Activated naive CD4-positive, alpha-beta T cell treated with anti-CD3 and anti-CD28 coated beads for 36 hours (primary cell): ENCODE measurements at regions not wholly inside any gene's neighbourhood (a gene's known extent, or its start where the extent isn't known, plus 50 kb on each side); places are given as distances from the start of the nearest gene placed in this dataset.

Source experiments
- CTCF ChIA-PET: fragments of 350-600 bp; sonication (Branson Sonifier 250); formaldehyde crosslinking; loops from one replicate; lab custom pipeline; 2021; ENCODE audit warnings: antibody characterized with exemption; lab: Charles Lee
- DNase-seq: peaks from one replicate; pipeline ENCODE4 v3.0.0-alpha.2; 2020
- H3K27ac Mint-ChIP-seq: one replicate; pipeline ENCODE4 v1.8.0; 2021; ENCODE audit warnings: mild to moderate bottlenecking, mixed read lengths
- H3K27me3 Mint-ChIP-seq: one replicate; pipeline ENCODE4 v1.8.0; 2021; ENCODE audit warnings: low read depth, mixed read lengths
- H3K36me3 Mint-ChIP-seq: one replicate; pipeline ENCODE4 v1.8.0; 2021; ENCODE audit warnings: low read depth, mixed read lengths
- H3K4me1 Mint-ChIP-seq: one replicate; pipeline ENCODE4 v1.8.0; 2021; ENCODE audit warnings: low read depth, mixed read lengths
- H3K4me3 Mint-ChIP-seq: one replicate; pipeline ENCODE4 v1.8.0; 2021; ENCODE audit warnings: mild to moderate bottlenecking, moderate library complexity, mixed read lengths
- H3K9me3 Mint-ChIP-seq: one replicate; pipeline ENCODE4 v1.8.0; 2021; ENCODE audit warnings: mixed read lengths
- intact Hi-C: fragments of 100-400 bp; cut with micrococcal nuclease; formaldehyde crosslinking; loops from one replicate; pipeline ENCODE4 v1.15.1; 2023

- no peaks in the 10 kb centered on the region for H3K36me3 Mint-ChIP-seq
- H3K4me1 Mint-ChIP-seq = peaks cover 8% of the 10 kb centered on the region
- H3K4me3 Mint-ChIP-seq = no peak overlapping the region
- H3K27ac Mint-ChIP-seq = no peak overlapping the region
- H3K9me3 Mint-ChIP-seq = no peaks in the 10 kb centered on the region
- CTCF ChIA-PET = no interaction called here
- intact Hi-C loops = loop anchor here (2.0 kb wide), 1 partner anchor 319 kb away; no protein-coding TSS in a partner anchor
- H3K27me3 Mint-ChIP-seq = peaks cover 58% of the 10 kb centered on the region
- DNase-seq = no peak
Measured at GRCh38 chr5:175795959-175796358, 75.4 kb upstream of the CPLX2 start.

- Mint-ChIP-seq H3K4me1 (peaks cover 8% of the 10 kb centered on the region), H3K27me3 (peaks cover 64% of the 10 kb centered on the region), H3K9me3 (no peaks in the 10 kb centered on the region), H3K4me3 (no peak overlapping the region), H3K36me3 (no peaks in the 10 kb centered on the region), H3K27ac (no peak overlapping the region)
- peak; percentile 90 for DNase-seq
- intact Hi-C loops = loop anchor here (1.0 to 2.0 kb wide), 3 partner anchors 24 to 320 kb away; partner anchors contain the start of gene CPLX2
- CTCF ChIA-PET = interaction anchor here (0.9 to 1.2 kb wide), 3 partner anchors 66 to 116 kb away, joined by 3 to 5 read pairs (median 4); no protein-coding TSS in a partner anchor
Measured at GRCh38 chr5:175796536-175797499, 74.6 kb upstream of the CPLX2 start.

DNA sequence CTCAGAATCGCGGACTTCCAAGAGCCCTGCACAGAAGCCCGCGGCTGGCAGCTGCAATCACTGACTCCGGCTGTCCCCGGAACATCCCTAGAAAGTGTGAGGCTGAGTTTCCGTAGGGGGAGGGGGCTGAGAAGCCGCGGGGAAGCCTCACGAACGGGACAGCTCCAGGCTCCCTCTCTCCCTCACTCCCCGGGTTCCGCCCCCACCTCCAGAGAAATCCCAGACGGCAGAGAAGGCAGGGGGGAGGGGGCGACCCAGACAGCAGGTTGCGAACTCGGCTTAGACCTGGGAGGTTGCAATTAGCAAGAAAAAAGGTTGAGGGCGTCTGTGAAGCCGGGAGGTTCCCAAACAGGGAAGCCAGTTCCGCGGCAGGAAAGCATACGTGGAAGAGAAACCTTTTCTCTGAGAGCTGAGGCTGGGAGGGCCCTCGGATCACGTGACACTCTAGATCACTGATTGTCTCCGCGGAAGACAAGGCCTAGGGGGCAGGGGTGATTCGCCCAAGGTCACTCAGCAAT lies 73.8 kb upstream of the CPLX2 start:
- Mint-ChIP-seq H3K36me3 (no peaks in the 10 kb centered on the region), H3K9me3 (no peaks in the 10 kb centered on the region), H3K27me3 (peaks cover 62% of the 10 kb centered on the region), H3K4me1 (peaks cover 8% of the 10 kb centered on the region), H3K27ac (no peak overlapping the region), H3K4me3 (no peak overlapping the region)
- CTCF ChIA-PET = interaction anchor here (0.6 to 1.2 kb wide), 4 partner anchors 67 to 216 kb away, joined by 3 to 5 read pairs (median 4); no protein-coding TSS in a partner anchor
- no peak for DNase-seq
- intact Hi-C loops = loop anchor here (1.0 to 2.0 kb wide), 3 partner anchors 24 to 321 kb away; partner anchors contain the start of gene CPLX2

GRCh38 chr5:175798626-175799025 lies 72.8 kb upstream of the CPLX2 start:
- no peak overlapping the region for H3K27ac Mint-ChIP-seq
- H3K36me3 Mint-ChIP-seq = no peaks in the 10 kb centered on the region
- H3K27me3 Mint-ChIP-seq = peaks cover 58% of the 10 kb centered on the region
- intact Hi-C loops = no loop called here
- no peak overlapping the region for H3K4me3 Mint-ChIP-seq
- CTCF ChIA-PET = no interaction called here
- H3K4me1 Mint-ChIP-seq = peaks cover 8% of the 10 kb centered on the region
- H3K9me3 Mint-ChIP-seq = no peaks in the 10 kb centered on the region
- no peak for DNase-seq

DNA sequence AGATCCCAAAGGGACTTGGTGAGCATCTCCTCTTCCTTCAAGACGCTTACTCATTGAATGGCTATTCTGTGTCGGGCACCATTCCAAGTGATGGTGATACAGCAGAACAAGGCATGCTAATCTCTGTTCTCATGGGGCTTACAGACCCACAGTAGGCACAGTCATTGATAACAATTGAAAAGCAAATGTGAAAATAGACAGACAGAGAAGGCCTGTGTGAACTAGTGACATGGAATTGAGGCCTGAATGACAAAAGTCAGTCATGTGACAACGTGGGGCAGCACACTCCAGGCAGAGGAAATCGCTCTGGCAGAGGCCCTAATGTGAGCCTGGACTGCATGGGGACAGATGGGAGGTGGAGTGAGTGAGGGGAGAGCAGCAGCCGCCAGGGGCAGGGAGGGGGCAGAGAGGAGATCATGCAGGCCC lies 70.7 kb upstream of the CPLX2 start:
- CTCF ChIA-PET = no interaction called here
- Mint-ChIP-seq H3K4me3 (no peak overlapping the region), H3K36me3 (no peaks in the 10 kb centered on the region), H3K4me1 (peaks cover 8% of the 10 kb centered on the region), H3K27ac (no peak overlapping the region), H3K9me3 (no peaks in the 10 kb centered on the region), H3K27me3 (peaks cover 52% of the 10 kb centered on the region)
- intact Hi-C loops = no loop called here
- no peak for DNase-seq

- no peak overlapping the region for H3K27ac Mint-ChIP-seq
- intact Hi-C loops = no loop called here
- no peaks in the 10 kb centered on the region for H3K36me3 Mint-ChIP-seq
- H3K27me3 Mint-ChIP-seq = peaks cover 57% of the 10 kb centered on the region
- no peaks in the 10 kb centered on the region for H3K9me3 Mint-ChIP-seq
- DNase-seq = no peak
- no peak overlapping the region for H3K4me3 Mint-ChIP-seq
- CTCF ChIA-PET = no interaction called here
- peaks cover 8% of the 10 kb centered on the region for H3K4me1 Mint-ChIP-seq
Measured at GRCh38 chr5:175802361-175802760, 69.0 kb upstream of the CPLX2 start.

DNA sequence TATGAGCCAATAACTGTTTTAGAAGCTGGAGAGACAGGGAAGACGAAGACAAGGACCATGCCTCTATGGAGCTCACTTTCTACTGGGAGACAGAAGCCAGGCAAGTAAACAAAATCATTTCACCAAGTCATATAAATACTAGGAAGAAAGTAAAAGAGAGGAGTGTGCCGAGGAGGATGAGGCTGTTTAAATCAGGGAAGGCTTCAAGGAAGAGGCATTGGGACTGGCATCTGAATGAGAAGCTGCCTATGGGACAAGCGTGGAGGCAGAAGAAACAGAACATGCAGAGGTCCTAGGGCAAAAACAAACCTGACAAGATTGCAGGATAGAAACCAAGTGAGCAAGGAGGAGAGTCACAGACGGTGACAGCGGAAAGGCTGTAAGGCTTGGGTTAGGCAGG lies 68.1 kb upstream of the CPLX2 start:
- no peaks in the 10 kb centered on the region for H3K9me3 Mint-ChIP-seq
- intact Hi-C loops = no loop called here
- H3K27ac Mint-ChIP-seq = no peak overlapping the region
- H3K4me1 Mint-ChIP-seq = no peaks in the 10 kb centered on the region
- no peak overlapping the region for H3K4me3 Mint-ChIP-seq
- CTCF ChIA-PET = no interaction called here
- no peak for DNase-seq
- H3K27me3 Mint-ChIP-seq = peaks cover 57% of the 10 kb centered on the region
- no peaks in the 10 kb centered on the region for H3K36me3 Mint-ChIP-seq

GRCh38 chr5:175803736-175804454 lies 67.5 kb upstream of the CPLX2 start:
- Mint-ChIP-seq H3K4me1 (no peaks in the 10 kb centered on the region), H3K36me3 (no peaks in the 10 kb centered on the region), H3K27ac (no peak overlapping the region), H3K27me3 (peaks cover 52% of the 10 kb centered on the region), H3K4me3 (no peak overlapping the region), H3K9me3 (no peaks in the 10 kb centered on the region)
- DNase-seq = no peak
- intact Hi-C loops = no loop called here
- CTCF ChIA-PET = no interaction called here

DNA sequence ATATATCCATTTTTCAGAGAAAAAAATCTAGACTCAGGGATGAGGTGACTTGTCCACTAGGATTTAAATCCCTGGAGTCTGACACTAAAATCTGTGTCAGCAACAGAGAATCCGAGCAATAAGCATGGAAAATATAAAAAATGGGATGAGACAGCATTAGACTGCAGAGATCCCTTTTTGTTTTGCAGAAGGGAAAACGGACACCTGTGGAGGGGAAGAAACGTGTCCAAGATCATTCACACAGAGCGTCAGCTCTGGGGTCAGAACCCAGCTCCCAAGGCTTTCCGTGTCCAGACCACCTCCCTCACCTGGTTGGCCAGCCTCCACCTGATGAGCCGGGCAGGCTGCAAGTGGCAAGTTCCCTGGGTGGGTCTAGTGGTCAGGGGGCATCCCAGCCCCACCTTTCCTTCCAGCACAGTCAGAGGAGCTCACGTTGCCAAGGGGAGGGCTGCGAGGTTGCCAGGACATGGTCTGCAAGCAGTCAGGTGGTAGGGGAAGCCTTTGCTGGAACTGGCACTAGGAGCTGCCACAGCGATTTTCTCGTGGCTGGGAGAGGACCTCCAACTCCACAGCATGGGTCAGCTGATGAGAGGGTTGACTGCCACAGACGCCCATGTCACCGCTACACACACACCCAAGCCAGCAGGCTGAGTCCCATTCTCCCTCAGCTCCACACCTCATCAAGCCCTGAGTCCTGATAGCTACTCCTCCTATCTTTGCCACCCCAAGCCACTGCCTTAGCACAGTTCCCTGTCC lies 65.9 kb upstream of the CPLX2 start:
- Mint-ChIP-seq H3K9me3 (no peaks in the 10 kb centered on the region), H3K36me3 (no peaks in the 10 kb centered on the region), H3K4me3 (no peak overlapping the region), H3K27me3 (peaks cover 49% of the 10 kb centered on the region), H3K27ac (no peak overlapping the region), H3K4me1 (no peaks in the 10 kb centered on the region)
- intact Hi-C loops = no loop called here
- no peak for DNase-seq
- CTCF ChIA-PET = no interaction called here

DNA sequence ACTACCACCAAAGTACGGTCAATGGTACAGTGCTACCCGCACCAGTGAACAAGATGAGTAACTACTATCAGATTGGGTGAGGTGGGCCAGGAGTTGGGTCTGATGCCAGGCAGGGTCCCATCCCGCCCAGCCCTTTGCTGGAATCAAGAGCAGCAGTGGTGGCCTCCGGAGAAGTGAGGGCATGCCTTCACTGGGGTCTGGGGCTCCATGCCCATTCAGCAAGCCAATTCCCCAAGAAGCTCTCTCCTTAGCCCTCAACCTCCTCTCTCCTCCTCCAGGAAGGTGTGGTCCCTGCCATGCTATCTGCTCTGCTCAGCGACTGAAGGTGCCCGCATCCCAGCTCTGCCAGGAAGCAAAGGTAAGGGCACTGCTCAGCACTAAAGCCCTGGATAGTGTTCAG lies 62.7 kb upstream of the CPLX2 start:
- Mint-ChIP-seq H3K4me3 (no peak overlapping the region), H3K4me1 (no peaks in the 10 kb centered on the region), H3K36me3 (no peaks in the 10 kb centered on the region), H3K27ac (no peak overlapping the region), H3K27me3 (peaks cover 32% of the 10 kb centered on the region), H3K9me3 (no peaks in the 10 kb centered on the region)
- intact Hi-C loops = no loop called here
- CTCF ChIA-PET = no interaction called here
- DNase-seq = no peak

GRCh38 chr5:175809531-175810121 lies 61.8 kb upstream of the CPLX2 start:
- Mint-ChIP-seq H3K36me3 (no peaks in the 10 kb centered on the region), H3K27ac (no peak overlapping the region), H3K9me3 (no peaks in the 10 kb centered on the region), H3K4me3 (no peak overlapping the region), H3K4me1 (no peaks in the 10 kb centered on the region), H3K27me3 (peaks cover 31% of the 10 kb centered on the region)
- DNase-seq = no peak
- CTCF ChIA-PET = no interaction called here
- intact Hi-C loops = no loop called here
